AML-193 (cell line): ENCODE measurements at regions not wholly inside any gene's neighbourhood (a gene's known extent, or its start where the extent isn't known, plus 50 kb on each side); places are given as distances from the start of the nearest gene placed in this dataset.
"Not testable (repeated sequence)": the region's sequence is repeated elsewhere in the genome, so short reads cannot be mapped to it uniquely, and the experiment has no call there.

ENCODE experiments used
- DNase-seq, 2 experiments: peaks; one replicate each; lab custom pipeline; 2025; lab: John Stamatoyannopoulos, UW

- DNase-seq = no peak
Measured at GRCh38 chr7:19533266-19533665, 175.6 kb downstream of the POLR1F start.

- DNase-seq = no peak
Measured at GRCh38 chr7:19530852-19531251, 178.0 kb downstream of the POLR1F start.

DNA sequence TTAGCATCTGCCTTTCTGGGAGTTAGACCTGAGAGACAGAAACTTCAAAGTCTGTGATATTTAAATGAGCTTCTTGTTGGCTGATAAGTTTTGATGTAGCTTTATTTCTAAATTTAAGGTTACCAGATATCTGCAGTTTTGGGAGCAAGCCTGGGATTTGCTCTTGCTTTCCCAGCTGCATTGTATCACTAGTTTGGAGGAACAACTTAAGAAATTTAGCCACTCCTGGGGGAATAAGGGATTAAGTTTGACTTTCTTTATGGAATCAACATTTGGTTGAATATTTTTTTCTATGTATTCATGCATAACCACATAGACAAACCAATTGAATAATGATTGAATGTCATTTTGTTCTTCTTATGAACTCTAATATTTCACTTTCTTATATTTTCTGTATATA, 178.6 kb downstream of the POLR1F start:
- no peak for DNase-seq

GRCh38 chr7:19526639-19527038, 182.2 kb downstream of the POLR1F start:
- no peak for DNase-seq

GRCh38 chr7:19522486-19522885, 186.4 kb downstream of the POLR1F start:
- DNase-seq = no peak

DNA sequence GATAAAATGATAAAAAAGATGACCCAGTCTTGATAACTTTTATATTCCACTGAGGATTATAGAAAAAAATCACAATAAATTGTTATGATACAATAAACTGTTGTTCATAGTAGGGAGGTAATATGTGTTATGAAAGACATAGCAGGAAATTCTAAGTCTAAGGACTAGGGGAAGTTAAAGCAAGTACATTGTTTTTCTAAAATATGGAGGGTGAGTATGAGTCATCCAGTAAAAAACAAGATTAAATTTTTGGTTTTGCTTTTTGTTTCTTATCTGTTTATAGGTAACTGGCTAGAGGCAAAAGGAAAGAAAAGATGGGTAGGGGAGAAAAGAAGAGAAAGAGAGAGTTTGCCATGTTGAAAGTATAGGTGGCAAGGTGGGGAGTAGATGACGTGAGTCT, 188.4 kb downstream of the POLR1F start:
- no peak for DNase-seq

- DNase-seq = no peak
Measured at GRCh38 chr7:19519443-19520021, 189.3 kb downstream of the POLR1F start.

DNA sequence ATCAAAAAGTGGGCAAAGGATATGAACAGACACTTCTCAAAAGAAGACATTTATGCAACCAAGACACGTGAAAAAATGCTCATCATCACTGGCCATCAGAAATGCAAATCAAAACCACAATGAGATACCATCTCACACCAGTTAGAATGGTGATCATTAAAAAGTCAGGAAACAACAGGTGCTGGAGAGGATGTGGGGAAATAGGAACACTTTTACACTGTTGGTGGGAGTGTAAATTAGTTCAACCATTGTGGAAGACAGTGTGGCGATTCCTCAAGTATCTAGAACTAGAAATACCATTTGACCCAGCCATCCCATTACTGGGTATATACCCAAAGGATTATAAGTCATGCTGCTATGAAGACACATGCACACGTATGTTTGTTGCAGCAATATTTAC, 191.3 kb downstream of the POLR1F start:
- not testable (repeated sequence) for DNase-seq

- DNase-seq = no peak
Measured at GRCh38 chr7:19508821-19509220, 200.0 kb downstream of the POLR1F start.

GRCh38 chr7:19508124-19508523, 200.7 kb downstream of the POLR1F start:
- no peak for DNase-seq

GRCh38 chr7:19491821-19492452, 216.9 kb downstream of the POLR1F start:
- peak; percentile 11 to 29 for DNase-seq

- DNase-seq = no peak
Measured at GRCh38 chr7:19491371-19491770, 217.5 kb downstream of the POLR1F start.

GRCh38 chr7:19489162-19489820, 219.5 kb downstream of the POLR1F start:
- no peak for DNase-seq

DNA sequence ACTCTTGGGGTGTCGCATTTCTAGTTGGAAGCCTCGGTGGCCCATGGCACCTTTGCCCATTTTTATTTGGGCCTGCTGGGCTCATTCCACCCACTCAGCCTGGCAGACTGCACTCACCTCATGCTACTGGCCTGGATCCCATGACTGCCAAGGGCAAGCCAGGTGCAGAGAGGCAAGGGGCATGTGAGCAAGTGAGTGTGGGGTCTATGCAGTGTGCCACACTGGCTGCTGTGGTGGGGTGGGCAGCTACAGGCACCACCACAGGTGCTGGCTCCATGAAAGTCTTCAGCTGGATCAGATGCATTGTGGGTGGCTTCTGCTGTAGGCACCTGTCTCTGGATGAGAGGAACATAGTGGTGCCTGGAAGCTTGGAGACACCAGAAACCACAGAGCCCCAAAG, 220.8 kb downstream of the POLR1F start:
- DNase-seq = no peak

- DNase-seq = no peak
Measured at GRCh38 chr7:19482628-19483027, 226.2 kb downstream of the POLR1F start.

GRCh38 chr7:19480383-19480782, 228.5 kb downstream of the POLR1F start:
- no peak for DNase-seq

DNA sequence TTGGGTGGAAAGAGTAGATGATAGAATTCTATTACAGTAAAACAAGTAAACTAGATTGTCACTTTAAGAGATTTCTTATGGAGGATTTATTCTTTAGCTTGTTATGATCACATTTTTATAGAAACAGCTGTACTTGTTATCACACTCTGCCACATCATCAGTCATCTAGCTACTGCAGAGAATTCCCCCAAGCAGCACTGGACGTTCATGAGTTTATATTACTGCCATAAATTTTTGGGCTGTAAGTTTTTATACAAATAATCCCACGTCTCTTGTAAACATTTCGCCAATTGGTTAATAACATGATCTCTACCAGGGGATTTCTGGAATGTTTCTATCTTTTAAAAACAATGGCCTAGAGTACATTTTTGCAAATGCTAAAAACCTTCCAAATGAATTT, 238.8 kb downstream of the POLR1F start:
- DNase-seq = no peak

DNA sequence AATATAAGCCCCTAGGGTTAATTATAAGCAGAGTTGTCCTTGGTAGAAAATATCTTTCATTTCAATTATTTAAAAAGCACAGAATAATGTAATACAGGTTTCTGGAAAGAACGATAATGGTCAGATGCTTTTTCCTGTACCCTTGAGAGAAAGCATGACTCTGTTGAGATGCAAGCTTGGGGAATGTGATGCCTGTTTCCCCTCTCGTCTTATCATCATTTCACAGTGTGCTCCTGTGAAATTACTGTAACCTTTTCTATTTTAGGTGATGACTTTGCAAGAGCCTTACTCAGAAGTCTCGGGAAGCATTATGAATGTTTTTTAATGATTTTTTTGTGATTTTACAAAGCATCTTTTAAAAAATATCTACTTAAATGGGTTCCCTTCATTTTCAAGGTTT, 243.0 kb downstream of the POLR1F start:
- DNase-seq = no peak

- DNase-seq = no peak
Measured at GRCh38 chr7:19464751-19465150, 244.1 kb downstream of the POLR1F start.

- DNase-seq = no peak
Measured at GRCh38 chr7:19464241-19464640, 244.6 kb downstream of the POLR1F start.

- DNase-seq = no peak
Measured at GRCh38 chr7:19463581-19463980, 245.3 kb downstream of the POLR1F start.

DNA sequence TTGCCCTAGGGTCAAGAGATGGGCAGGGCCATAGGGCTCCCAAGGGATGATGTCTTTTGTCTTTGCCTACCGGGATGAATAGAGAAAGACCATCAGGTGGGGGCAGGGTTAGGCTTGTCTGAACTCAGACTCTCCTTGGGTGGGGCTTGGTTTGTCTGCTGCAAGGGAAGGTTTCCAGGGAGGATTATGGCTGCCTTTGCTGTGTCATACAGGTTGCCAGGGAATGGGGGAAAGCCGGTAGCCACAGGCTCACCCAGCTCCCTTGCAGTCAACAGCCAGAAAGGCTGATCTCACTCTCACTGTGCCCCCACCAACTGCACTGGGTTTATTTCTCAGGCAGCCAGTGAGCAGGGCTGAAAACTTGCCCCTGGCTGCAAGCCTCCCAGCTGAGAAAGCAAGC, 253.2 kb downstream of the POLR1F start:
- no peak for DNase-seq

GRCh38 chr7:19448091-19448490, 260.7 kb downstream of the POLR1F start:
- DNase-seq = no peak
